ENCODE measurements at regions not wholly inside any gene's neighbourhood (a gene's known extent, or its start where the extent isn't known, plus 50 kb on each side); places are given as distances from the start of the nearest gene placed in this dataset.

DNA sequence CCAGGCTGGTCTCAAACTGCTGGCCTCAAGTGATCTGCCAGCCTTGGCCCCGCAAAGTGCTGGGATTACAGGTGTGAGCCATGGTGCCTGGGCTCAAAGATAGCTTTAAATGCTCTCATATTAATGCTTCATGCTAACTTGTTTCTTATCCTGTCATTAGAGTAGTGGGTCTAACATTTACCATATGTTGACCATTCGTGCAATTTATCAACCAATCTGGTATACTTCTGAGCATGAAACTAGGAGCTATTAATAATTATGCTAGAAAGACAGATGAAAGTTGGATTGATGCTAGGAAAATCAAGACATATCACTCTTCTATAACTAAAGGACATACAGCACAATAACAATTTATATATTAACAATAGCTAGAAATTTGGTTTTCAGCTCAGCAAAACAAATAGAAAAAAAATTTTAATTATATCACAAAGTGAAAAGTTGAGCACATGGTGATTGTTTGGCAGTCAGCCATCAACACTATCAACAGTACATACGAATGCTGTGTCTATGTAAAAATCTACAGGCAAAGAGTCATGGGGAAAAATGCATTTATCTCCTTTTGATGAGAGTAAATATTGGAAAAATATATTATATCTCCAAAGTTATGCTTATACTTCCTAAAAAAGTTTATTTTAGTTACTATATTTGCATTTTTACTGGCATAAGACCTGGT, 112.1 kb upstream of the ABCB5 start:
- Histone ChIP-seq H3K79me2 (ENCODE audit: insufficient read depth, low read depth, low read length) (no peaks in the 10 kb centered on the region), H3K9me3 (ENCODE audit: low read length) (0 out of 2 replicates have a peak, but pooled peaks cover 3% of the 10 kb centered on the region), H3K4me2 (ENCODE audit: low read length) (no peak overlapping the region), H3K9me2 (ENCODE audit: insufficient read depth, low read length) (no peaks in the 10 kb centered on the region), H3K4me1 (ENCODE audit: insufficient read depth, low read length, poor library complexity, severe bottlenecking) (no peaks in the 10 kb centered on the region), H3K4me3 (ENCODE audit: low read depth, low read length, poor library complexity, severe bottlenecking) (no peak overlapping the region), H3K36me3 (ENCODE audit: insufficient read depth, low read length) (no peaks in the 10 kb centered on the region), H2AFZ (ENCODE audit: low read length) (no peak overlapping the region), H3K27ac (ENCODE audit: low read depth, low read length, poor library complexity, severe bottlenecking) (no peak overlapping the region), H4K20me1 (ENCODE audit: insufficient read depth, low read length) (no peaks in the 10 kb centered on the region)
- no TSS peak for BruUV-seq (replicated peaks)
- ChIA-PET CTCF (ENCODE audit: unreplicated experiment) (no interaction called here), POLR2A (interaction anchor here (0.5 kb wide), 1 partner anchor 352 kb away, joined by 5 read pairs; no protein-coding TSS in a partner anchor)
- no peak for TF ChIP-seq CTCF (conservative IDR thresholded peaks at IDR 0.05; ENCODE audit: low read length)
- TF ChIP-seq EZH2phosphoT487 (IDR thresholded peaks at IDR 0.05; ENCODE audit: borderline replicate concordance, low read depth, low read length), result no peak
- no peak for DNase-seq (ENCODE audit: low spot score)
- intact Hi-C loops (cut with micrococcal nuclease; ENCODE audit: unreplicated experiment), result no loop called here

GRCh38 chr7:20504060-20504459, 111.4 kb upstream of the ABCB5 start:
- TF ChIP-seq CTCF (conservative IDR thresholded peaks at IDR 0.05; ENCODE audit: low read length) (no peak), EZH2phosphoT487 (IDR thresholded peaks at IDR 0.05; ENCODE audit: borderline replicate concordance, low read depth, low read length) (no peak)
- intact Hi-C loops (cut with micrococcal nuclease; ENCODE audit: unreplicated experiment), result no loop called here
- Histone ChIP-seq H4K20me1 (ENCODE audit: insufficient read depth, low read length) (no peaks in the 10 kb centered on the region), H3K36me3 (ENCODE audit: insufficient read depth, low read length) (no peaks in the 10 kb centered on the region), H3K4me2 (ENCODE audit: low read length) (no peak overlapping the region), H3K4me1 (ENCODE audit: insufficient read depth, low read length, poor library complexity, severe bottlenecking) (no peaks in the 10 kb centered on the region), H3K9me2 (ENCODE audit: insufficient read depth, low read length) (no peaks in the 10 kb centered on the region), H2AFZ (ENCODE audit: low read length) (no peak overlapping the region), H3K9me3 (ENCODE audit: low read length) (0 out of 2 replicates have a peak, but pooled peaks cover 3% of the 10 kb centered on the region), H3K27ac (ENCODE audit: low read depth, low read length, poor library complexity, severe bottlenecking) (no peak overlapping the region), H3K79me2 (ENCODE audit: insufficient read depth, low read depth, low read length) (no peaks in the 10 kb centered on the region), H3K4me3 (ENCODE audit: low read depth, low read length, poor library complexity, severe bottlenecking) (no peak overlapping the region)
- no peak for DNase-seq (ENCODE audit: low spot score)
- ChIA-PET POLR2A (no interaction called here), CTCF (ENCODE audit: unreplicated experiment) (no interaction called here)
- no TSS peak for BruUV-seq (replicated peaks)

- Histone ChIP-seq H3K27ac (ENCODE audit: low read depth, low read length, poor library complexity, severe bottlenecking) (no peak overlapping the region), H4K20me1 (ENCODE audit: insufficient read depth, low read length) (no peaks in the 10 kb centered on the region), H3K4me2 (ENCODE audit: low read length) (no peak overlapping the region), H3K79me2 (ENCODE audit: insufficient read depth, low read depth, low read length) (no peaks in the 10 kb centered on the region), H3K9me3 (ENCODE audit: low read length) (0 out of 2 replicates have a peak, but pooled peaks cover 3% of the 10 kb centered on the region), H3K4me3 (ENCODE audit: low read depth, low read length, poor library complexity, severe bottlenecking) (no peak overlapping the region), H3K36me3 (ENCODE audit: insufficient read depth, low read length) (no peaks in the 10 kb centered on the region), H3K4me1 (ENCODE audit: insufficient read depth, low read length, poor library complexity, severe bottlenecking) (no peaks in the 10 kb centered on the region), H2AFZ (ENCODE audit: low read length) (no peak overlapping the region), H3K9me2 (ENCODE audit: insufficient read depth, low read length) (no peaks in the 10 kb centered on the region)
- intact Hi-C loops (cut with micrococcal nuclease; ENCODE audit: unreplicated experiment), result no loop called here
- ChIA-PET POLR2A (no interaction called here), CTCF (ENCODE audit: unreplicated experiment) (no interaction called here)
- BruUV-seq (replicated peaks), result no TSS peak
- no peak for TF ChIP-seq CTCF (conservative IDR thresholded peaks at IDR 0.05; ENCODE audit: low read length)
- no peak for TF ChIP-seq EZH2phosphoT487 (IDR thresholded peaks at IDR 0.05; ENCODE audit: borderline replicate concordance, low read depth, low read length)
- DNase-seq (ENCODE audit: low spot score), result no peak
Measured at GRCh38 chr7:20506175-20506574, 109.3 kb upstream of the ABCB5 start.

Data from OCI-LY7 (cell line).